A549 (cell line): ENCODE measurements at regions not wholly inside any gene's neighbourhood (a gene's known extent, or its start where the extent isn't known, plus 50 kb on each side); places are given as distances from the start of the nearest gene placed in this dataset.

Source experiments
- ATAC-seq, 2 experiments: fragments of 200-7000 bp in 1 of 2; fragments of >200 bp in 1 of 2; cut with Nextera tagmentation in 1 of 2; cut with Tn5 transposase in 1 of 2; 3 replicates each; pipeline versions ENCODE4 v1.8.0 to v1.9.1; 2018 to 2020; ENCODE audit warnings: mild to moderate bottlenecking in 1 of 2, moderate library complexity in 1 of 2
- CTCF ChIA-PET: fragments of 300-600 bp; sonication (Branson Sonifier 250); formaldehyde crosslinking; extraction: SDS; loops from one replicate; lab custom pipeline; 2021; ENCODE audit warnings: antibody characterized with exemption, inconsistent platforms; lab: Yijun Ruan, JAX
- POLR2A ChIA-PET: fragments of 350-600 bp; formaldehyde crosslinking; extraction: SDS; loops from one replicate; lab custom pipeline; 2021; ENCODE audit warnings: antibody characterized with exemption, inconsistent platforms; lab: Yijun Ruan, JAX
- DNase-seq, 2 experiments: peaks; one replicate each; pipeline versions ENCODE4 v3.0.0 to v3.0.0-alpha.2; 2011 to 2016; ENCODE audit warnings: low read depth in 1 of 2, low spot score in 1 of 2
- FAIRE-seq: peaks from 2 replicates; lab custom pipeline; 2011; peaks lifted over from hg19 to GRCh38; lab: Jason Lieb, UNC
- H3K27ac ChIP-seq, 2 experiments: fragments of >200 bp; sonication (Bioruptor Twin); formaldehyde crosslinking; 3 replicates each; pipeline ENCODE4 v1.5.1; 2016 to 2017
- H3K4me1 ChIP-seq: fragments of >200 bp; sonication (Bioruptor Twin); formaldehyde crosslinking; 3 replicates; pipeline ENCODE4 v1.6.1; 2016
- H3K4me2 ChIP-seq: fragments of >200 bp; sonication (Bioruptor Twin); formaldehyde crosslinking; 3 replicates; pipeline ENCODE4 v1.6.1; 2016
- H3K4me3 ChIP-seq: fragments of >200 bp; sonication (Bioruptor Twin); formaldehyde crosslinking; 3 replicates; pipeline ENCODE4 v1.5.1; 2016
- H3K9me3 ChIP-seq: fragments of >200 bp; sonication (Bioruptor Twin); formaldehyde crosslinking; 3 replicates; pipeline ENCODE4 v1.6.1; 2016
- ATOH8 ChIP-seq: fragments of 250-450 bp; sonication (Bioruptor Pico); IDR thresholded peaks from 2 replicates; pipeline ENCODE4 v1.5.0; 2020; ENCODE audit warnings: low read depth, mild to moderate bottlenecking, moderate library complexity
- BCL3 ChIP-seq: fragments of >200 bp; sonication (Bioruptor Twin); formaldehyde crosslinking; IDR thresholded peaks from 3 replicates; pipeline ENCODE4 v1.6.1; 2016
- BHLHE40 ChIP-seq: IDR thresholded peaks from 2 replicates; pipeline ENCODE4 v1.6.1; 2012; ENCODE audit warnings: low read depth, low read length, inconsistent platforms
- CBX8 ChIP-seq: fragments of 200-600 bp; sonication (generic); IDR thresholded peaks from 2 replicates; pipeline ENCODE4 v1.6.1; 2016
- CTCF ChIP-seq: fragments of >200 bp; sonication (Bioruptor Twin); formaldehyde crosslinking; IDR thresholded peaks from 3 replicates; pipeline ENCODE4 v1.5.1; 2016
- EHMT2 ChIP-seq: fragments of 200-600 bp; sonication (generic); IDR thresholded peaks from 2 replicates; pipeline ENCODE4 v1.6.1; 2016; ENCODE audit warnings: antibody characterized with exemption, low read depth, mild to moderate bottlenecking, moderate library complexity
- FOSB ChIP-seq: fragments of 250-450 bp; sonication (Bioruptor Pico); IDR thresholded peaks from 2 replicates; pipeline ENCODE4 v1.5.0; 2020; ENCODE audit warnings: mild to moderate bottlenecking, moderate library complexity
- HDAC2 ChIP-seq: fragments of 200-600 bp; sonication (generic); IDR thresholded peaks from 2 replicates; pipeline ENCODE4 v1.6.1; 2016
- HEYL ChIP-seq: fragments of 250-450 bp; sonication (Bioruptor Pico); IDR thresholded peaks from 2 replicates; pipeline ENCODE4 v1.8.0; 2021; ENCODE audit warnings: mild to moderate bottlenecking, moderate library complexity
- HOXA7 ChIP-seq: fragments of 250-450 bp; sonication (Bioruptor Pico); IDR thresholded peaks from 2 replicates; pipeline ENCODE4 v1.5.0; 2020; ENCODE audit warnings: mild to moderate bottlenecking, moderate library complexity
- NR3C1 ChIP-seq: fragments of >200 bp; sonication (Bioruptor Twin); formaldehyde crosslinking; IDR thresholded peaks from 3 replicates; pipeline ENCODE4 v1.6.1; 2017
- PBX3 ChIP-seq: IDR thresholded peaks from 2 replicates; pipeline ENCODE4 v1.6.1; 2012
- POLR2AphosphoS2 ChIP-seq: conservative IDR thresholded peaks from 2 replicates; pipeline ENCODE4 v1.6.1; 2012; ENCODE audit warnings: low read length, improper control_type of control experiment, inconsistent platforms
- RARB ChIP-seq: fragments of 250-450 bp; sonication (Bioruptor Pico); IDR thresholded peaks from 2 replicates; pipeline ENCODE4 v1.8.0; 2021; ENCODE audit warnings: mild to moderate bottlenecking, moderate library complexity
- REST ChIP-seq: fragments of 200-600 bp; sonication (generic); IDR thresholded peaks from 2 replicates; pipeline ENCODE4 v1.6.1; 2016; ENCODE audit warnings: antibody characterized with exemption, mild to moderate bottlenecking, moderate library complexity
- RFX5 ChIP-seq: fragments of 450-650 bp; IDR thresholded peaks from 2 replicates; pipeline ENCODE4 v1.7.1; 2014; ENCODE audit warnings: antibody characterized with exemption, mild to moderate bottlenecking, moderate library complexity
- RNF2 ChIP-seq: fragments of 200-600 bp; sonication (generic); IDR thresholded peaks from 2 replicates; pipeline ENCODE4 v1.6.1; 2016; ENCODE audit warnings: low read depth, mild to moderate bottlenecking, antibody characterized with exemption, moderate library complexity, borderline replicate concordance
- SREBF2 ChIP-seq: fragments of 450-650 bp; IDR thresholded peaks from 2 replicates; pipeline ENCODE4 v1.6.1; 2014; ENCODE audit warnings: mild to moderate bottlenecking, moderate library complexity
- TP53 ChIP-seq: fragments of 250-450 bp; sonication (Bioruptor Pico); IDR thresholded peaks from 2 replicates; pipeline ENCODE4 v1.5.0; 2021; ENCODE audit warnings: mild to moderate bottlenecking, moderate library complexity
- USF2 ChIP-seq: fragments of 450-650 bp; IDR thresholded peaks from 2 replicates; pipeline ENCODE4 v1.6.1; 2014; ENCODE audit warnings: antibody characterized with exemption
- ZFP36 ChIP-seq: fragments of 450-650 bp; IDR thresholded peaks from 2 replicates; pipeline ENCODE4 v1.6.1; 2014; ENCODE audit warnings: borderline replicate concordance; ENCODE audit not compliant: partially characterized antibody
- WGBS: methylation state at CpG from one replicate; pipeline ENCODE4 v1.1.6; 2017; ENCODE audit errors: missing lambda C conversion rate; 5-methylcytosine and 5-hydroxymethylcytosine counted together

GRCh38 chr5:167821151-167821550, 470.3 kb upstream of the WWC1 start:
- Histone ChIP-seq H3K27ac (no peak overlapping the region), H3K9me3 (no peaks in the 10 kb centered on the region), H3K4me3 (no peak overlapping the region), H3K4me2 (no peak overlapping the region)
- POLR2A ChIA-PET, result no interaction called here
- FAIRE-seq (no peak), DNase-seq (no peak)
- TF ChIP-seq HDAC2, result no peak
- no peak for TF ChIP-seq REST
- TF ChIP-seq NR3C1, result no peak
- TF ChIP-seq TP53 (CRISPR knock-in tag), result no peak
- TF ChIP-seq FOSB (CRISPR knock-in tag), result no peak
- TF ChIP-seq CBX8, result no peak
- TF ChIP-seq ATOH8 (CRISPR knock-in tag), result no peak
- no peak for TF ChIP-seq BCL3
- TF ChIP-seq RFX5, result no peak
- TF ChIP-seq EHMT2, result no peak
- TF ChIP-seq BHLHE40, result no peak
- TF ChIP-seq, all 56 proteins: peak for 0
- CTCF ChIA-PET, result no interaction called here
- no peak for ATAC-seq
- no peaks in the 10 kb centered on the region for H3K4me1 ChIP-seq
- WGBS, result 72% methylated on average over 2 of the region's 2 CpGs

- no peak for TF ChIP-seq HEYL (CRISPR knock-in tag)
- no peak for TF ChIP-seq HDAC2
- no peak for TF ChIP-seq HOXA7 (CRISPR knock-in tag)
- no peak for TF ChIP-seq ZFP36
- no peak for TF ChIP-seq SREBF2
- no peak for TF ChIP-seq REST
- TF ChIP-seq FOSB (CRISPR knock-in tag), result no peak
- no peak for TF ChIP-seq CTCF
- TF ChIP-seq RARB (CRISPR knock-in tag), result no peak
- no peak for TF ChIP-seq RNF2
- TF ChIP-seq NR3C1, result no peak
- no peak for TF ChIP-seq PBX3
- TF ChIP-seq USF2, result no peak
- TF ChIP-seq POLR2AphosphoS2, result no peak
- Histone ChIP-seq H3K27ac (no peak overlapping the region), H3K9me3 (no peaks in the 10 kb centered on the region), H3K4me2 (no peak overlapping the region), H3K4me3 (no peak overlapping the region), H3K4me1 (no peaks in the 10 kb centered on the region)
- DNase-seq (no peak), ATAC-seq (no peak), FAIRE-seq (no peak)
- POLR2A ChIA-PET, result no interaction called here
- WGBS, result 43% methylated on average over 4 of the region's 4 CpGs
- CTCF ChIA-PET, result no interaction called here
Measured at GRCh38 chr5:167821669-167822068, 469.8 kb upstream of the WWC1 start.
